Neuronal stem cell (in vitro differentiated cells): ENCODE measurements at regions not wholly inside any gene's neighbourhood (a gene's known extent, or its start where the extent isn't known, plus 50 kb on each side); places are given as distances from the start of the nearest gene placed in this dataset.

Experiments used
- DNase-seq: peaks from one replicate; pipeline ENCODE4 v3.0.0-alpha.2; 2013; ENCODE audit warnings: low spot score
- H2AFZ ChIP-seq: one replicate; pipeline ENCODE4 v1.6.1; 2013; ENCODE audit warnings: mild to moderate bottlenecking, low read length, inconsistent platforms
- H2AK5ac ChIP-seq: 2 replicates; pipeline ENCODE4 v1.6.1; 2013; ENCODE audit warnings: low read depth, mild to moderate bottlenecking, inconsistent platforms, low read length, moderate library complexity, mixed read lengths
- H2BK120ac ChIP-seq: 2 replicates; pipeline ENCODE4 v1.6.1; 2013; ENCODE audit warnings: low read depth, mild to moderate bottlenecking, inconsistent platforms, low read length, moderate library complexity, mixed read lengths
- H2BK12ac ChIP-seq: one replicate; pipeline ENCODE4 v1.6.1; 2013; ENCODE audit warnings: low read length, inconsistent platforms
- H2BK15ac ChIP-seq: 2 replicates; pipeline ENCODE4 v1.6.1; 2013; ENCODE audit warnings: mild to moderate bottlenecking, low read length, inconsistent platforms, mixed read lengths
- H2BK5ac ChIP-seq: one replicate; pipeline ENCODE4 v1.6.1; 2013; ENCODE audit warnings: inconsistent platforms, mild to moderate bottlenecking, low read length, moderate library complexity
- H3K14ac ChIP-seq: one replicate; pipeline ENCODE4 v1.6.1; 2013; ENCODE audit warnings: low read length, inconsistent platforms
- H3K18ac ChIP-seq: 2 replicates; pipeline ENCODE4 v1.6.1; 2013; ENCODE audit warnings: low read length, inconsistent platforms
- H3K23ac ChIP-seq: 2 replicates; pipeline ENCODE4 v1.6.1; 2013; ENCODE audit warnings: low read depth, mild to moderate bottlenecking, mixed read lengths, low read length, inconsistent platforms; ENCODE audit not compliant: poor library complexity
- H3K27ac ChIP-seq: replicated peaks from 3 replicates; pipeline ENCODE4 v1.5.1; 2013; ENCODE audit warnings: low read length, inconsistent platforms
- H3K27me3 ChIP-seq, 3 experiments: 2 replicates each; pipeline ENCODE4 v1.6.1; 2013; ENCODE audit warnings: low read length in 3 of 3, mild to moderate bottlenecking in 2 of 3, inconsistent platforms in 1 of 3, low read depth in 1 of 3, mixed read lengths in 1 of 3, moderate library complexity in 1 of 3; ENCODE audit not compliant: control insufficient read depth in 3 of 3, insufficient read depth in 3 of 3
- H3K36me3 ChIP-seq, 2 donors: replicated peaks in 1 of 2; 2 replicates each; pipeline ENCODE4 v1.6.1; 2013; ENCODE audit warnings: low read length in 2 of 2; ENCODE audit not compliant: control insufficient read depth in 2 of 2, insufficient read depth in 2 of 2
- H3K4ac ChIP-seq: 2 replicates; pipeline ENCODE4 v1.6.1; 2013; ENCODE audit warnings: inconsistent platforms, mild to moderate bottlenecking, low read length, moderate library complexity
- H3K4me1 ChIP-seq, 2 donors: 1 replicate in 1 of 2; 2 replicates in 1 of 2; pipeline ENCODE4 v1.6.1; 2013; ENCODE audit warnings: low read length in 2 of 2, low read depth in 1 of 2; ENCODE audit not compliant: control insufficient read depth in 2 of 2, insufficient read depth in 1 of 2
- H3K4me2 ChIP-seq: one replicate; pipeline ENCODE4 v1.6.1; 2013; ENCODE audit warnings: mild to moderate bottlenecking, low read length, inconsistent platforms; ENCODE audit not compliant: insufficient read depth, poor library complexity, severe bottlenecking
- H3K4me3 ChIP-seq, 2 donors: 2 replicates each; pipeline ENCODE4 v1.5.1; 2013; ENCODE audit warnings: low read length in 2 of 2, mild to moderate bottlenecking in 2 of 2, inconsistent platforms in 1 of 2, moderate library complexity in 1 of 2
- H3K79me1 ChIP-seq: one replicate; pipeline ENCODE4 v1.6.1; 2013; ENCODE audit warnings: low read depth, mild to moderate bottlenecking, inconsistent platforms, low read length, moderate library complexity
- H3K9ac ChIP-seq: one replicate; pipeline ENCODE4 v1.6.1; 2013; ENCODE audit warnings: mild to moderate bottlenecking, low read depth, low read length, inconsistent platforms; ENCODE audit not compliant: poor library complexity
- H3K9me3 ChIP-seq, 2 donors: replicated peaks in 1 of 2; 2 replicates each; pipeline versions ENCODE3 to v1.6.1; 2013; ENCODE audit warnings: low read length in 2 of 2, mild to moderate bottlenecking in 2 of 2, inconsistent platforms in 1 of 2, low read depth in 1 of 2, mixed read lengths in 1 of 2, moderate library complexity in 1 of 2; ENCODE audit not compliant: control insufficient read depth in 2 of 2, insufficient read depth in 1 of 2
- H4K8ac ChIP-seq: one replicate; pipeline ENCODE4 v1.6.1; 2013; ENCODE audit warnings: low read depth, mild to moderate bottlenecking, inconsistent platforms, low read length, moderate library complexity
- H4K91ac ChIP-seq: one replicate; pipeline ENCODE4 v1.6.1; 2013; ENCODE audit warnings: low read length, low read depth, mild to moderate bottlenecking, inconsistent platforms; ENCODE audit not compliant: poor library complexity
- WGBS, 2 donors: extraction: QIAGEN DNeasy Blood & Tissue Kit; methylation state at CpG; one replicate each; pipeline ENCODE4 v1.1.7; 2013; ENCODE audit warnings: missing lambda C conversion rate in 2 of 2, mixed read lengths in 1 of 2; ENCODE audit not compliant: insufficient read length in 2 of 2, insufficient replicate concordance in 1 of 2; ENCODE audit errors: extremely low coverage in 2 of 2; 5-methylcytosine and 5-hydroxymethylcytosine counted together

- H4K91ac ChIP-seq: no peak overlapping the region
- H2BK5ac ChIP-seq: no peak overlapping the region
- no peak overlapping the region for H3K14ac ChIP-seq
- H2AK5ac ChIP-seq: no peak overlapping the region
- H3K27ac ChIP-seq: no peak overlapping the region
- no peak overlapping the region for H3K4ac ChIP-seq
- DNase-seq: no peak
- no peak overlapping the region for H4K8ac ChIP-seq
- H3K9me3 ChIP-seq: no peaks in the 10 kb centered on the region
- H3K23ac ChIP-seq: no peak overlapping the region
- H2AFZ ChIP-seq: no peak overlapping the region
- no peaks in the 10 kb centered on the region for H3K79me1 ChIP-seq
- no peak overlapping the region for H2BK120ac ChIP-seq
- no peak overlapping the region for H3K9ac ChIP-seq
- no peaks in the 10 kb centered on the region for H3K27me3 ChIP-seq
- WGBS, 2 donors: no CpG with 5 or more reads among the region's 5 CpGs
- no peaks in the 10 kb centered on the region for H3K4me1 ChIP-seq
- no peak overlapping the region for H3K4me2 ChIP-seq
- no peak overlapping the region for H3K18ac ChIP-seq
- no peak overlapping the region for H3K4me3 ChIP-seq
- H3K36me3 ChIP-seq: no peaks in the 10 kb centered on the region
- no peak overlapping the region for H2BK15ac ChIP-seq
- no peak overlapping the region for H2BK12ac ChIP-seq
Observed at GRCh38 chr4:187387739-187388138, 607.8 kb upstream of the ZFP42 start.

- no peak overlapping the region for H4K8ac ChIP-seq
- no peak overlapping the region for H2BK5ac ChIP-seq
- no peak overlapping the region for H2BK15ac ChIP-seq
- no peak overlapping the region for H3K18ac ChIP-seq
- no CpG with 5 or more reads among the region's 4 CpGs for WGBS, 2 donors
- H2BK120ac ChIP-seq: no peak overlapping the region
- H3K23ac ChIP-seq: no peak overlapping the region
- H3K4me2 ChIP-seq: no peak overlapping the region
- no peak overlapping the region for H3K27ac ChIP-seq
- no peak overlapping the region for H3K4me3 ChIP-seq
- H3K9me3 ChIP-seq: no peaks in the 10 kb centered on the region
- H2BK12ac ChIP-seq: no peak overlapping the region
- H3K36me3 ChIP-seq: no peaks in the 10 kb centered on the region
- H3K9ac ChIP-seq: no peak overlapping the region
- no peak overlapping the region for H2AFZ ChIP-seq
- H2AK5ac ChIP-seq: no peak overlapping the region
- H3K14ac ChIP-seq: no peak overlapping the region
- DNase-seq: no peak
- no peaks in the 10 kb centered on the region for H3K27me3 ChIP-seq
- H3K4ac ChIP-seq: no peak overlapping the region
- no peak overlapping the region for H4K91ac ChIP-seq
- no peaks in the 10 kb centered on the region for H3K4me1 ChIP-seq
- no peaks in the 10 kb centered on the region for H3K79me1 ChIP-seq
Observed at GRCh38 chr4:187389420-187389819, 606.2 kb upstream of the ZFP42 start.

GRCh38 chr4:187390646-187391045, 604.9 kb upstream of the ZFP42 start:
- H3K18ac ChIP-seq: no peak overlapping the region
- no CpG with 5 or more reads among the region's 1 CpG for WGBS, 2 donors
- H3K4me1 ChIP-seq: no peaks in the 10 kb centered on the region
- no peak overlapping the region for H3K4ac ChIP-seq
- no peaks in the 10 kb centered on the region for H3K79me1 ChIP-seq
- no peaks in the 10 kb centered on the region for H3K27me3 ChIP-seq
- H3K4me3 ChIP-seq: no peak overlapping the region
- H3K14ac ChIP-seq: no peak overlapping the region
- no peak overlapping the region for H3K27ac ChIP-seq
- H2BK5ac ChIP-seq: no peak overlapping the region
- no peak overlapping the region for H2AFZ ChIP-seq
- DNase-seq: no peak
- H2AK5ac ChIP-seq: no peak overlapping the region
- H2BK120ac ChIP-seq: no peak overlapping the region
- no peaks in the 10 kb centered on the region for H3K36me3 ChIP-seq
- no peak overlapping the region for H3K23ac ChIP-seq
- no peak overlapping the region for H3K4me2 ChIP-seq
- H4K8ac ChIP-seq: no peak overlapping the region
- no peaks in the 10 kb centered on the region for H3K9me3 ChIP-seq
- no peak overlapping the region for H4K91ac ChIP-seq
- H2BK15ac ChIP-seq: no peak overlapping the region
- H3K9ac ChIP-seq: no peak overlapping the region
- H2BK12ac ChIP-seq: no peak overlapping the region

- Histone ChIP-seq H3K36me3 (no peaks in the 10 kb centered on the region), H2BK12ac (no peak overlapping the region), H3K23ac (no peak overlapping the region)
Observed at GRCh38 chr4:187393531-187394344, 601.8 kb upstream of the ZFP42 start.

More at GRCh38 chr4:187393531-187394344, 601.8 kb upstream of the ZFP42 start:
- Histone ChIP-seq H3K9me3 (no peaks in the 10 kb centered on the region), H3K27me3 (no peaks in the 10 kb centered on the region), H3K4ac (no peak overlapping the region), H4K91ac (no peak overlapping the region), H3K4me2 (no peak overlapping the region), H4K8ac (no peak overlapping the region), H3K9ac (no peak overlapping the region), H2AK5ac (no peak overlapping the region), H2BK15ac (no peak overlapping the region), H3K4me1 (no peaks in the 10 kb centered on the region), H3K4me3 (no peak overlapping the region), H2BK5ac (no peak overlapping the region), H3K14ac (no peak overlapping the region), H3K79me1 (no peaks in the 10 kb centered on the region), H2BK120ac (no peak overlapping the region), H3K27ac (no peak overlapping the region), H3K18ac (no peak overlapping the region), H2AFZ (no peak overlapping the region)
- no peak for DNase-seq
- WGBS, 2 donors: no CpG with 5 or more reads among the region's 3 CpGs
